ENCODE measurements at regions not wholly inside any gene's neighbourhood (a gene's known extent, or its start where the extent isn't known, plus 50 kb on each side); places are given as distances from the start of the nearest gene placed in this dataset.

- H3K27ac ChIP-seq (ENCODE audit: low read depth, low read length, poor library complexity, severe bottlenecking): no peak overlapping the region
- TF ChIP-seq, protein P1, sequence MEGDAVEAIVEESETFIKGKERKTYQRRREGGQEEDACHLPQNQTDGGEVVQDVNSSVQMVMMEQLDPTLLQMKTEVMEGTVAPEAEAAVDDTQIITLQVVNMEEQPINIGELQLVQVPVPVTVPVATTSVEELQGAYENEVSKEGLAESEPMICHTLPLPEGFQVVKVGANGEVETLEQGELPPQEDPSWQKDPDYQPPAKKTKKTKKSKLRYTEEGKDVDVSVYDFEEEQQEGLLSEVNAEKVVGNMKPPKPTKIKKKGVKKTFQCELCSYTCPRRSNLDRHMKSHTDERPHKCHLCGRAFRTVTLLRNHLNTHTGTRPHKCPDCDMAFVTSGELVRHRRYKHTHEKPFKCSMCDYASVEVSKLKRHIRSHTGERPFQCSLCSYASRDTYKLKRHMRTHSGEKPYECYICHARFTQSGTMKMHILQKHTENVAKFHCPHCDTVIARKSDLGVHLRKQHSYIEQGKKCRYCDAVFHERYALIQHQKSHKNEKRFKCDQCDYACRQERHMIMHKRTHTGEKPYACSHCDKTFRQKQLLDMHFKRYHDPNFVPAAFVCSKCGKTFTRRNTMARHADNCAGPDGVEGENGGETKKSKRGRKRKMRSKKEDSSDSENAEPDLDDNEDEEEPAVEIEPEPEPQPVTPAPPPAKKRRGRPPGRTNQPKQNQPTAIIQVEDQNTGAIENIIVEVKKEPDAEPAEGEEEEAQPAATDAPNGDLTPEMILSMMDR (conservative IDR thresholded peaks at IDR 0.05; ENCODE audit: low read length): no peak
- no peak for TF ChIP-seq EZH2phosphoT487 (IDR thresholded peaks at IDR 0.05; ENCODE audit: borderline replicate concordance, low read depth, low read length)
- no peak overlapping the region for H3K4me3 ChIP-seq (ENCODE audit: low read depth, low read length, poor library complexity, severe bottlenecking)
- no peaks in the 10 kb centered on the region for H3K9me2 ChIP-seq (ENCODE audit: insufficient read depth, low read length)
- H3K79me2 ChIP-seq (ENCODE audit: insufficient read depth, low read depth, low read length): no peaks in the 10 kb centered on the region
- BruUV-seq (replicated peaks): no TSS peak
- ChIA-PET POLR2A (no interaction called here), CTCF (ENCODE audit: unreplicated experiment) (no interaction called here)
- no peak overlapping the region for H3K4me2 ChIP-seq (ENCODE audit: low read length)
- no peaks in the 10 kb centered on the region for H3K36me3 ChIP-seq (ENCODE audit: insufficient read depth, low read length)
- intact Hi-C loops (cut with micrococcal nuclease; ENCODE audit: unreplicated experiment): no loop called here
- no peaks in the 10 kb centered on the region for H3K9me3 ChIP-seq (ENCODE audit: low read length)
- no peaks in the 10 kb centered on the region for H4K20me1 ChIP-seq (ENCODE audit: insufficient read depth, low read length)
- DNase-seq (ENCODE audit: low spot score): no peak
- no peaks in the 10 kb centered on the region for H3K4me1 ChIP-seq (ENCODE audit: insufficient read depth, low read length, poor library complexity, severe bottlenecking)
- no peak overlapping the region for H2AFZ ChIP-seq (ENCODE audit: low read length)
These were observed 57.3 kb upstream of the IRS2 start for GRCh38 chr13:109843695-109844094.

DNA sequence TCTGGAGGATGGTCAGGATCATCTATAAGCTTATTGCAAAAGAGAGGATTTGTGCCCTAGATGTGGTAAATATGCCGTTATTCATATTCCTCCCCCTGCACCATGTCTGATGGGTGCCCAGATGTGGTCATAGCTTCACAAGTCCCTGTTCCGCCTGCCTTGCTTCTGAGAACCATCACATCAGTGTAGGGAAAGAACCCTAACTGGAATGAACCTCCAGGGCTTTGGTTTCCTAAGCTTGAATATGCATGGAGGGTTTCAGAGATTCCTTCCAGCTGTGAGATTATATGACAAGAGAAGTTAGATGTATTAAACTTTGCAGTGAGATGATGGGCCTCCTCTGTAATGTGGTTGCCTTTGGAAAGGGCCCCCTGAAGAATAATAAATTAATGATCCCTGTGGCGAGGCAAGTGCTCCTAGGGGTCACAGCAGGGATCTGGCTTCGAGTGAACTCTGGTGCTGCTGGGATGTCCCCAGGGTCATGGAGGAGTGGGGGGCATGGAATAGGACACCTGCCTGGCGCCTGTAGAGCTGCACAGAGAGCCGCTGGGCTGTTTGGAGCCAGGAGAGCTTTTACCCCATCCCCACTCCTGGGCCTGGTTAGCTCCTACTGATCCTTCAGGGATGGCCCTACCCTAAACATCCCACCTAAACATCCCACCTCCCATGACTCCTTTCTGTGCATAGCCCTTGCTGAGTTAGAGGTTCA is 56.0 kb upstream of the IRS2 start:
- TF ChIP-seq, protein P1 (conservative IDR thresholded peaks at IDR 0.05; ENCODE audit: low read length): no peak
- TF ChIP-seq EZH2phosphoT487 (IDR thresholded peaks at IDR 0.05; ENCODE audit: borderline replicate concordance, low read depth, low read length): no peak
- intact Hi-C loops (cut with micrococcal nuclease; ENCODE audit: unreplicated experiment): no loop called here

DNA sequence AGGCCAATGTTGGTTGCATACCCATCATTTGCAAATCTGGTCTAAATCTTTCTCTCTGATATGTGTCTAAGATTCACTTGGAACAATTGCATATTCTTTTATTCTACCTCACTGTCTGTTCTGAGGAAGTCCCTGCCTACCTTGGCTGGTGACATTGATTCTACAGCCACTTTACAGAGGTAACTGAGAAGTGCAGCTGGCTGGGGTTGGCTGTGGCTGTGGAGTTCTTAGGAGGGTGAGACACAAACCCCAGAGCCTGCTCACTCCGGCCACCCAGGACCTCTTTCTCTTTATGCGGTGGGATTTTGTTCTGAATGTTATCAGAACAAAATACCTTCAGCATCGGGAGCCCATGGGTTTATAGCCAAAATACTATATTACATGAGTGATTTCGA is 54.5 kb upstream of the IRS2 start:
- Histone ChIP-seq H2AFZ (ENCODE audit: low read length) (no peak overlapping the region), H4K20me1 (ENCODE audit: insufficient read depth, low read length) (no peaks in the 10 kb centered on the region), H3K9me2 (ENCODE audit: insufficient read depth, low read length) (no peaks in the 10 kb centered on the region), H3K27ac (ENCODE audit: low read depth, low read length, poor library complexity, severe bottlenecking) (no peak overlapping the region), H3K4me1 (ENCODE audit: insufficient read depth, low read length, poor library complexity, severe bottlenecking) (no peaks in the 10 kb centered on the region), H3K9me3 (ENCODE audit: low read length) (no peaks in the 10 kb centered on the region), H3K79me2 (ENCODE audit: insufficient read depth, low read depth, low read length) (no peaks in the 10 kb centered on the region), H3K4me2 (ENCODE audit: low read length) (no peak overlapping the region), H3K36me3 (ENCODE audit: insufficient read depth, low read length) (no peaks in the 10 kb centered on the region), H3K4me3 (ENCODE audit: low read depth, low read length, poor library complexity, severe bottlenecking) (no peak overlapping the region)
- intact Hi-C loops (cut with micrococcal nuclease; ENCODE audit: unreplicated experiment): no loop called here
- DNase-seq (ENCODE audit: low spot score): no peak
- TF ChIP-seq, protein P1 (conservative IDR thresholded peaks at IDR 0.05; ENCODE audit: low read length): no peak
- no peak for TF ChIP-seq EZH2phosphoT487 (IDR thresholded peaks at IDR 0.05; ENCODE audit: borderline replicate concordance, low read depth, low read length)
- BruUV-seq (replicated peaks): no TSS peak
- CTCF ChIA-PET (ENCODE audit: unreplicated experiment): no interaction called here
- POLR2A ChIA-PET: no interaction called here

More for the DNA sequence above, 56.0 kb upstream of the IRS2 start:
- no peaks in the 10 kb centered on the region for H3K9me2 ChIP-seq (ENCODE audit: insufficient read depth, low read length)
- POLR2A ChIA-PET: no interaction called here
- CTCF ChIA-PET (ENCODE audit: unreplicated experiment): no interaction called here
- H3K4me1 ChIP-seq (ENCODE audit: insufficient read depth, low read length, poor library complexity, severe bottlenecking): no peaks in the 10 kb centered on the region
- no peak for DNase-seq (ENCODE audit: low spot score)
- H3K36me3 ChIP-seq (ENCODE audit: insufficient read depth, low read length): no peaks in the 10 kb centered on the region
- H3K4me3 ChIP-seq (ENCODE audit: low read depth, low read length, poor library complexity, severe bottlenecking): no peak overlapping the region
- H3K9me3 ChIP-seq (ENCODE audit: low read length): no peaks in the 10 kb centered on the region
- no peak overlapping the region for H3K4me2 ChIP-seq (ENCODE audit: low read length)
- H3K79me2 ChIP-seq (ENCODE audit: insufficient read depth, low read depth, low read length): no peaks in the 10 kb centered on the region
- H4K20me1 ChIP-seq (ENCODE audit: insufficient read depth, low read length): no peaks in the 10 kb centered on the region
- H2AFZ ChIP-seq (ENCODE audit: low read length): no peak overlapping the region
- BruUV-seq (replicated peaks): no TSS peak
- no peak overlapping the region for H3K27ac ChIP-seq (ENCODE audit: low read depth, low read length, poor library complexity, severe bottlenecking)
